SK-N-SH treated with all-trans-retinoic acid at 6 μM for 48 hours (cell line): ENCODE measurements at regions not wholly inside any gene's neighbourhood (a gene's known extent, or its start where the extent isn't known, plus 50 kb on each side); places are given as distances from the start of the nearest gene placed in this dataset.

Experiments
- CSDC2 ChIP-seq: fragments of 250-450 bp; sonication (Bioruptor Pico); IDR thresholded peaks from 2 replicates; pipeline ENCODE4 v1.5.0; 2020; ENCODE audit warnings: mild to moderate bottlenecking, moderate library complexity
- OSR1 ChIP-seq: fragments of 250-450 bp; sonication (Bioruptor Pico); IDR thresholded peaks from 2 replicates; pipeline ENCODE4 v1.8.0; 2022; ENCODE audit warnings: moderate library complexity, mild to moderate bottlenecking, inconsistent platforms
- PATZ1 ChIP-seq: fragments of 250-450 bp; sonication (Bioruptor Pico); IDR thresholded peaks from 2 replicates; pipeline ENCODE4 v1.8.0; 2020; ENCODE audit warnings: mild to moderate bottlenecking, moderate library complexity, borderline replicate concordance
- TOX ChIP-seq: fragments of 250-450 bp; sonication (Bioruptor Pico); IDR thresholded peaks from 2 replicates; pipeline ENCODE4 v1.8.0; 2021; ENCODE audit warnings: mild to moderate bottlenecking, moderate library complexity, borderline replicate concordance
- TSHZ2 ChIP-seq: fragments of 250-450 bp; sonication (Bioruptor Pico); IDR thresholded peaks from 2 replicates; pipeline ENCODE4 v1.5.0; 2020; ENCODE audit warnings: mild to moderate bottlenecking, moderate library complexity

GRCh38 chr2:223338016-223338415 is 264.1 kb downstream of the SCG2 start:
- TF ChIP-seq CSDC2 (CRISPR knock-in tag) (no peak), TOX (CRISPR knock-in tag) (no peak), OSR1 (no peak), PATZ1 (CRISPR knock-in tag) (no peak), TSHZ2 (CRISPR knock-in tag) (no peak)
